H9 (cell line): ENCODE measurements at regions not wholly inside any gene's neighbourhood (a gene's known extent, or its start where the extent isn't known, plus 50 kb on each side); places are given as distances from the start of the nearest gene placed in this dataset.

Source experiments
- DNase-seq: peaks from one replicate; pipeline ENCODE4 v3.0.0-alpha.2; 2017
- H2AFZ ChIP-seq: one replicate; pipeline ENCODE4 v1.6.1; 2013; ENCODE audit warnings: mild to moderate bottlenecking, low read length, control low read depth, moderate library complexity
- H2AK5ac ChIP-seq: 2 replicates; pipeline ENCODE4 v1.6.1; 2013; ENCODE audit warnings: low read length, control low read depth, mixed read lengths; ENCODE audit not compliant: insufficient read length
- H2BK120ac ChIP-seq: one replicate; pipeline ENCODE4 v1.6.1; 2013; ENCODE audit warnings: low read depth, mild to moderate bottlenecking, low read length, control low read depth, inconsistent platforms; ENCODE audit not compliant: poor library complexity, severe bottlenecking
- H2BK12ac ChIP-seq: 2 replicates; pipeline ENCODE4 v1.6.1; 2013; ENCODE audit warnings: low read length, control low read depth, mixed read lengths, low read depth; ENCODE audit not compliant: insufficient read length
- H2BK15ac ChIP-seq: 2 replicates; pipeline ENCODE4 v1.6.1; 2013; ENCODE audit warnings: low read depth, low read length, control low read depth
- H2BK20ac ChIP-seq: one replicate; pipeline ENCODE4 v1.6.1; 2013; ENCODE audit warnings: low read depth, mild to moderate bottlenecking, low read length, control low read depth, inconsistent platforms; ENCODE audit not compliant: poor library complexity, severe bottlenecking
- H2BK5ac ChIP-seq: 2 replicates; pipeline ENCODE4 v1.6.1; 2013; ENCODE audit warnings: low read length, control low read depth, mixed read lengths; ENCODE audit not compliant: insufficient read length
- H3K14ac ChIP-seq: 2 replicates; pipeline ENCODE4 v1.6.1; 2013; ENCODE audit warnings: low read length, control low read depth; ENCODE audit not compliant: insufficient read depth
- H3K18ac ChIP-seq: 2 replicates; pipeline ENCODE4 v1.6.1; 2013; ENCODE audit warnings: low read depth, mild to moderate bottlenecking, mixed read lengths, low read length, control low read depth; ENCODE audit not compliant: insufficient read length
- H3K23ac ChIP-seq: 2 replicates; pipeline ENCODE4 v1.6.1; 2013; ENCODE audit warnings: low read length, control low read depth, mixed read lengths, low read depth; ENCODE audit not compliant: insufficient read length
- H3K23me2 ChIP-seq: 2 replicates; pipeline ENCODE4 v1.6.1; 2013; ENCODE audit warnings: low read depth, mild to moderate bottlenecking, mixed read lengths, low read length, control low read depth; ENCODE audit not compliant: insufficient read length, poor library complexity, severe bottlenecking
- H3K27ac ChIP-seq: 2 replicates; pipeline ENCODE4 v1.5.1; 2013; ENCODE audit warnings: low read length, control low read depth, mixed read lengths, low read depth; ENCODE audit not compliant: insufficient read length
- H3K27me3 ChIP-seq: 2 replicates; pipeline ENCODE4 v1.6.1; 2013; ENCODE audit warnings: low read length, control low read depth, inconsistent platforms; ENCODE audit not compliant: insufficient read depth
- H3K4ac ChIP-seq: 2 replicates; pipeline ENCODE4 v1.6.1; 2013; ENCODE audit warnings: low read depth, mild to moderate bottlenecking, control low read depth, inconsistent platforms, low read length, moderate library complexity
- H3K4me1 ChIP-seq: 2 replicates; pipeline ENCODE4 v1.6.1; 2013; ENCODE audit warnings: low read length, control low read depth, inconsistent platforms; ENCODE audit not compliant: insufficient read depth
- H3K4me2 ChIP-seq: 2 replicates; pipeline ENCODE4 v1.6.1; 2013; ENCODE audit warnings: low read length, control low read depth, mixed read lengths; ENCODE audit not compliant: insufficient read length, insufficient read depth
- H3K56ac ChIP-seq: 2 replicates; pipeline ENCODE4 v1.6.1; 2013; ENCODE audit warnings: low read depth, mild to moderate bottlenecking, mixed read lengths, low read length, control low read depth; ENCODE audit not compliant: insufficient read length
- H3K79me1 ChIP-seq: 2 replicates; pipeline ENCODE4 v1.6.1; 2013; ENCODE audit warnings: low read depth, mild to moderate bottlenecking, moderate library complexity, low read length, control low read depth, inconsistent platforms; ENCODE audit not compliant: insufficient read depth, poor library complexity, severe bottlenecking
- H3K79me2 ChIP-seq: 2 replicates; pipeline ENCODE4 v1.6.1; 2013; ENCODE audit warnings: low read length, control low read depth, inconsistent platforms; ENCODE audit not compliant: insufficient read depth
- H3K9ac ChIP-seq: 2 replicates; pipeline ENCODE4 v1.6.1; 2013; ENCODE audit warnings: low read length, control low read depth, mixed read lengths; ENCODE audit not compliant: insufficient read length; ENCODE audit errors: extremely low read depth
- H3K9me3 ChIP-seq: one replicate; pipeline ENCODE4 v1.6.1; 2013; ENCODE audit warnings: low read depth, low read length, inconsistent platforms; ENCODE audit not compliant: control insufficient read depth
- H3T11ph ChIP-seq: one replicate; pipeline ENCODE4 v1.6.1; 2013; ENCODE audit warnings: mild to moderate bottlenecking, low read length, control low read depth, inconsistent platforms
- H4K20me1 ChIP-seq: one replicate; pipeline ENCODE4 v1.6.1; 2013; ENCODE audit not compliant: control insufficient read depth, insufficient read length, insufficient read depth
- H4K5ac ChIP-seq: 2 replicates; pipeline ENCODE4 v1.6.1; 2013; ENCODE audit warnings: low read depth, mild to moderate bottlenecking, mixed read lengths, low read length, control low read depth; ENCODE audit not compliant: insufficient read length
- H4K8ac ChIP-seq: replicated peaks from 2 replicates; pipeline ENCODE4 v1.6.1; 2013; ENCODE audit warnings: low read length, control low read depth, mixed read lengths, low read depth; ENCODE audit not compliant: insufficient read length
- H4K91ac ChIP-seq: 2 replicates; pipeline ENCODE4 v1.6.1; 2013; ENCODE audit warnings: low read depth, mild to moderate bottlenecking, moderate library complexity, mixed read lengths, low read length, control low read depth; ENCODE audit not compliant: insufficient read length
- H3K27ac Mint-ChIP-seq, 3 experiments: 2 replicates in 2 of 3; 3 replicates in 1 of 3; pipeline ENCODE4 v1.8.0; 2020 to 2021; ENCODE audit warnings: mixed read lengths in 3 of 3, mild to moderate bottlenecking in 1 of 3, moderate library complexity in 1 of 3
- H3K27me3 Mint-ChIP-seq: 2 replicates; pipeline ENCODE4 v1.8.0; 2021; ENCODE audit warnings: low read depth, mild to moderate bottlenecking, moderate library complexity, mixed read lengths
- H3K36me3 Mint-ChIP-seq, 3 experiments: 2 replicates in 2 of 3; 3 replicates in 1 of 3; pipeline ENCODE4 v1.8.0; 2020 to 2021; ENCODE audit warnings: low read depth in 3 of 3, mixed read lengths in 3 of 3; ENCODE audit not compliant: insufficient read depth in 1 of 3
- H3K4me1 Mint-ChIP-seq, 2 experiments: 2 replicates each; pipeline ENCODE4 v1.8.0; 2020; ENCODE audit warnings: mixed read lengths in 2 of 2
- H3K4me3 Mint-ChIP-seq, 2 experiments: 2 replicates in 1 of 2; 3 replicates in 1 of 2; pipeline ENCODE4 v1.8.0; 2020 to 2021; ENCODE audit warnings: mild to moderate bottlenecking in 2 of 2, mixed read lengths in 2 of 2, moderate library complexity in 1 of 2
- H3K9me3 Mint-ChIP-seq, 2 experiments: 2 replicates in 1 of 2; 3 replicates in 1 of 2; pipeline ENCODE4 v1.8.0; 2020; ENCODE audit warnings: mild to moderate bottlenecking in 2 of 2, mixed read lengths in 2 of 2, moderate library complexity in 1 of 2
- CTCF ChIP-seq: fragments of 200-600 bp; sonication (generic); conservative IDR thresholded peaks from 3 replicates; pipeline ENCODE4 v1.8.0; 2021; ENCODE audit warnings: antibody characterized with exemption, mild to moderate bottlenecking

- no peak overlapping the region for H4K5ac ChIP-seq
- H2BK12ac ChIP-seq = no peak overlapping the region
- H2BK20ac ChIP-seq = no peak overlapping the region
- no peak overlapping the region for H3K4ac ChIP-seq
- H2BK5ac ChIP-seq = no peak overlapping the region
- Mint-ChIP-seq H3K9me3 (no peaks in the 10 kb centered on the region), H3K36me3 (no peaks in the 10 kb centered on the region), H3K27me3 (peaks cover 2% of the 10 kb centered on the region; the same call in 1 of the 2 replicates), H3K4me1 (peaks cover 38 to 40% of the 10 kb centered on the region in 2 experiments), H3K4me3 (no peak overlapping the region), H3K27ac (no peak overlapping the region)
- no peaks in the 10 kb centered on the region for H3K23me2 ChIP-seq
- TF ChIP-seq CTCF = no peak
- H4K20me1 ChIP-seq = peaks cover 2% of the 10 kb centered on the region
- no peak for DNase-seq
- no peaks in the 10 kb centered on the region for H3K27me3 ChIP-seq
- H3K27ac ChIP-seq = no peak overlapping the region
- no peak overlapping the region for H3K23ac ChIP-seq
- peaks cover 3% of the 10 kb centered on the region for H3K4me1 ChIP-seq
- no peak overlapping the region for H2BK15ac ChIP-seq
- no peak overlapping the region for H4K8ac ChIP-seq
- no peak overlapping the region for H3T11ph ChIP-seq
- H2AFZ ChIP-seq = no peak overlapping the region
- no peak overlapping the region for H3K14ac ChIP-seq
- H2AK5ac ChIP-seq = no peak overlapping the region
- no peak overlapping the region for H3K56ac ChIP-seq
- H3K9ac ChIP-seq = no peak overlapping the region
- no peak overlapping the region for H4K91ac ChIP-seq
- H2BK120ac ChIP-seq = no peak overlapping the region
- no peak overlapping the region for H3K4me2 ChIP-seq
- H3K18ac ChIP-seq = no peak overlapping the region
- no peaks in the 10 kb centered on the region for H3K79me2 ChIP-seq
- H3K79me1 ChIP-seq = no peaks in the 10 kb centered on the region
- no peaks in the 10 kb centered on the region for H3K9me3 ChIP-seq
Observed at GRCh38 chr2:176820371-176820932, 392.1 kb upstream of the HNRNPA3 start.
